HUDEP-2 (cell line): ENCODE measurements at regions not wholly inside any gene's neighbourhood (a gene's known extent, or its start where the extent isn't known, plus 50 kb on each side); places are given as distances from the start of the nearest gene placed in this dataset.
"Not testable (repeated sequence)": the region's sequence is repeated elsewhere in the genome, so short reads cannot be mapped to it uniquely, and the experiment has no call there.

ENCODE experiments used
- DNase-seq, 76 experiments: peaks; one replicate each; lab custom pipeline; 2025; ENCODE audit not compliant: unreplicated experiment in 76 of 76; lab: John Stamatoyannopoulos, UW

DNA sequence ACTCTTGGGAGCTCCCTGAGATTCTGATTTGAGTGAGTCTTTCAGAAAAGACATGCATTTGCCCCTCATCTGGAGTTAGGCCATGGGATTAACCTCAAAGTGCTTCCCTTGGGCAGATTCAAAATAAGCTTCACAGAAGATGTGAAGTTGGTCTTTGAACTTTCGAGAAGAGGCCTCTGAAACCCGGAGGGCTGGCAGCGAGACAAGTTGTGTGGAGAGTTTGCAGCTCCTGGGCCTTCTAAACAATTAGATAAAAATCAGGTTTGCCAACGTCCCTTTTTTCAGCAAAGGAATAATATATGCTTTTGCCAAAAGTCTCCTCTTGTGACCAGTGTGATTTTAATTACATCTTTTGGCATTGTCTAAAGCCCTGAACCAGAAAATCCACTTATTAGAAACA is 489.7 kb downstream of the SOX11 start:
- no peak for DNase-seq

DNA sequence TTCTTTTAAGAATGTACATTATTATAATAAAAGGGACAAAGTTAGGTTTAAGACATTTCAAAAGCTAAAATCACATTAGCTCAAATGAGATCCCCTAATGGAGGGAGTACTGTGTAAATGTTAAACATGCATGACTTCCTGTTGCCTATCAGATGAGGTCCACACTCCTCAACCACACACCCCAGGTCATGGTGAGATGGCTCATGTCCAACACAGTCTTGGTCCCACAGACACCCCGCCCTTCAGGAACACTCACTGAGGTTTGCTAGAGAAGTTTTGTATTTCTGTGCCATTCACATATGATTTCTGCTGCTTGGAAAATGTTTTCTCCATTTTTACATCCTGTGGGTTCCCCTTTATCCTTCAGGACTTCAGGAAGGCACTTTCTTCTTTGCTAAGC is 491.0 kb downstream of the SOX11 start:
- no peak for DNase-seq

DNA sequence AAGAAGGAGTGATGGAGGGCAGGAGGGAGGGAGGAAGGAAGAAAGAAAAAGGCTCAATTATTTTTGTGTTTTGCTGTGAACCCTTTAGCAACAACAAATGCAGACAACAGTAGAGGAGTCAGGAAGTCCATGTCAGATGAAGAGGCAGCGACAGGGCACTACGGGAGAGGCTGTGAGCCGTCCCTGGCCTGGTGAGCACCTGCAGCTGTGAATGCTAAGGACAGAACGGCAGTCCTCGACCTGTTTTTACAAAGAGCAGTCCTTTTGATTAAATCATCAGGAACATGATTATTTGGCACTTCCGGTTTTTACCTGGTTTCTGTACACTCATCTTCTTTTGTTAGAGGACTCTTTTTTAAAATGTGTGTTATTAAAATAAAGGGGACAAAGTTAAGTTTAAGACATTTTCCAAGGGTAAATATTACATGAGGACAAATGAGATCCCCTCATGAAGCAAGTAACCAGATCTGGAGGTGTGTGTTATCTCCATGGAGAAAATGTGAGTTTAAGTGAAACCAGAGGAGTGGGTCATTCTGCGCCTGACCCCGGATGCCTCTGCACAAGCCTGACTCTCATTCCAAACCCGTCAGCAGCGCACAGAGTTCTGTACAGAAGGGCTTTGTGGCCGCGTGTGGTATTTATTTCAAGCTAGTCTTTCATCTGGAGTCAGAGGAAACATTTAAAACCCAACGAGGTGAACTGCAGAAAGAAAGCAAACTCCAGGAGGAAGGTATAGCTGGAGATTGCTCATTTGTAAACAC is 492.5 kb downstream of the SOX11 start:
- no peak for DNase-seq

DNA sequence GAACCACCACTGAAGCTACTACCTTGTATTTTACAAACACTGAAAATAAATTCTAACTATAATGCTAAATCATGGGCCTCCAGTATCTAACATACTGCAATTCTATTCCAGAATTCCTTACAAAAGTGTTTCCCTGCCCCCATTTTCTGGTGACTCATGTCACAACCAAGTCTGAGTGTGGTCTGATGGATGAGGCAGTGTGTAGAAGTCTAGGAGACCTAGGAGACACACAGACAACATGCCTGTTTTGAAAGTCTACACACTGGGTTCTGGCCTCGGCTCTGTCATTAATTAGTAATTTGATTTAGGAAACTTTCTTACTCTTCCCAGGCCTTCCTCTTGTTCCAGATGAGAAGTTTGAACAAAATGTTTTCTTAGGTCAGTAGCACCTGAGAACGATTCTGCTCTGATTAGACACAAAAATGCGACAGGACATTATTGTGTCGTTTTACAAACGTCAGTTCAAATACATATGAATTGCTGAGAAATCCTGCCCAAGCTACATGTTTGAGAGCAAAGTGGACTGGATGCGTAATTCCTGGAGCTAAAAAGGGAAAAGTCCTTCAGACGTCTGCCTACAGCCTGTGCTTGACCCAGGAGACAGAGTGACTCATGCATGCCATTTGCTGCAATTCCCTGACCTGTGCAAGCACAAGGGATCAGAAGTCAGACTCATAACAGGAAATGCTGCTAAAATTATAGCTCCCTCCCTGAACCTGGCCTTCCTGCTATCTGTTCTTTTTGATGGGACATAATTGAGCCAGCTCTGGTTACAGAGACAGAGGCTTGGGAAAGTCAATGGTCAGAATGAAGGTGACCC is 494.4 kb downstream of the SOX11 start:
- no peak for DNase-seq

DNA sequence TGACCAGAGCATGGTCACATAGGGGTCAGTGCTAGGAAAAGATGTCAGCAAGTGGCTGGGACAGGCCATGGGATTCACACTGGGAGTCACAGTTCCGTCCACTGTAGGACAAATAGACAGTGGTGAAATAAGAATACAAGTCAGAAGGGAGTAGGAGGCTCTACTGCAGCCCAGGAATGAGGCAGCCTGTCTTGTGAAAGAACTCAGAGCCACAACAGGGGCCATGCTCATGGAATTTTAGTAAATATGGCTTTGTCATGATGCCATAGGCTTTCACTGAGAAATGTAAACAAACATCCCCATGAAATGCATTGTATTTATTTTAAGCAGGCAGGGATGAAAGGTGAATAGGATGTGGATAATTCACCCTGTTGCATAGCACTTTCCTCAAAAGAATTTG is 504.3 kb downstream of the SOX11 start:
- no peak for DNase-seq

DNA sequence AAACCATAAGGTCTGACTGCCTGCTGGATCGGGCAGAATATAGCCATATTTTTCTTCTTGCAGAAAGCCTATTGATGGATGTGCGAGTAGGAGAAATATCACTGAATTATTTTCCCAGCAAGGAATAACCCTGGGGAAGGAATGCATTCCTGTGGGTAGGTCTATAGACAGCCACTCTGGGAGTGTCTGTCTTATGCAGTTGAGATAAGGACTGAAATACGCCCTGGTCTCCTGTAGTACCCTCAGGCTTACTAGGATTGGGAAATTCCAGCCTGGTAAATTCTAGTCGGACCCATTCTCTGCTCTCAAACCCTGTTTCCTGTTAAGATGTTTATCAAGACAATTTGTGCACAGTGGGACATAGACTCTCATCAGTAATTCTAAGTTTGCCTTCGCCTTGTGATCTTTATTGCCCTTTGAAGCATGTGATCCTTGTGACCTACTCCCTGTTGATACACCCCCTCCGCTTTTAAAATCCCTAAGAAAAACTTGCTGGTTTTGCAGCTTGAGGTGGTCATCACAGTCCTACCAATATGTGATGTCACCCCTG is 506.3 kb downstream of the SOX11 start:
- DNase-seq = not testable (repeated sequence)

DNA sequence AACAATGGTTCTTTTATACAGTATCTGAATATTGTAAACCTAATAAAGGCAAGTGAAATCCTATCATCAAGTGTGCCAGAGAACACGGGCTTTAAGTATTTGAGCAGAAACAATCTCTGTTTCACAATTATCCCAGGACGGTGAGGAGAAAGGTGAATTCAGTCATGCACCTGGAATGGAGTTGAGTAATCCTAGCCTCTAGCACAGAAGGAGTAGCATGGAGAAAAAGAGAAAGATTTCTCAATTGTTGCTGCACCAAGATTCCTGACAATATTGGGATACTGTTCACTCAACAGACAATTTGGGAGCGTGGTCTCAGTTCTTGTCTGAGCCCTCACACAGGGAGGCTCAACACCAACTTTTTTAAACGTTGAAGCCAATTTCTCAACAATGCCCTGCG is 510.6 kb downstream of the SOX11 start:
- no peak for DNase-seq

DNA sequence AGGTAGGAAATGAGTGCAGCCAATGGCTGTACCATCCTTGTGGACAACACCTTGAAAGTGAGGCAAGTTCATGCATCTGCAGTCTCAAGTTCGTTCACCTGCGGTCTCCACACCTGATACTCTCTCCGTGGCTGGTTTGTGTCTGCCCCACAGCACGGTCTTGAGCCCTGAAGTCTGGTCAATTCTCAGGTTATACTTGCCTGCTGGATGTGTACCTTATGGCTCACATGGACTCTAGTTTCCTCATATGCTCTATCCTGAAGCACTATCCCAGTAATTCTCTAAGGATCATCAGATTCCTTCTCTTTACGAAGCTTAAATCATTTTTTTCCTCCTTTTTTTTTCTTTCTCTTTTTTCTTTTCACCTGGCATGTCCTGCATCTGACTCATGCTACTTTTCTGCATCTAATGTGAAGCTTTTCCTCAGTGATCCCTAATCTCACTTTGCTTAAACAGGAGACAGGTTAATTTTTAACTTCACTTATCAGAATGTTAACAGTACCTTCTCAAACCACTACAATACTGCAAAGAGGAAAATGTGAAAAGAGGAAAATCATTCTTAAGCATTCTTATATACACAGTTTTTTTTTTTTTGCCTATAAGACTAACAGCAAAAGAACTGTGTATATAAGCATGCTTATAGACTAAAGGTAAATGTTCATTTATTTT is 511.2 kb downstream of the SOX11 start:
- no peak for DNase-seq

DNA sequence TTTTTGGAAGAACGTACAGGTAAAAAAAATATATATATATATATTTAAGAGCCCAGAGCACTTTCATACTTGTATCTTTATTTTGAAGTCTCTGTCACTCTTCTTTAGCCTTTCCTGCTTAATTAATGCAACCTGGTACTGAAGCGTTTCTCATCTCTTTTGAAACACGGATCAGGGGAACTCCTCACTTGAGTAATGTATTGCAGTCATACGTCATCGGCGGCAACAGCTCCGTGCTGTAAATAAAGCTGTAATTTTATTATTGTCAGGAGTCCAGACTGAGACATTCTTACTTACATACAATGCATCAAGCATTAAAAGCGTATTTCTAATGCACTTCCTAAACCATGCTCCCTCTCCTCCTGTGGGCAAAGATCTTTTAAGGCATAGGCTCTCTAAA is 514.7 kb downstream of the SOX11 start:
- no peak for DNase-seq

DNA sequence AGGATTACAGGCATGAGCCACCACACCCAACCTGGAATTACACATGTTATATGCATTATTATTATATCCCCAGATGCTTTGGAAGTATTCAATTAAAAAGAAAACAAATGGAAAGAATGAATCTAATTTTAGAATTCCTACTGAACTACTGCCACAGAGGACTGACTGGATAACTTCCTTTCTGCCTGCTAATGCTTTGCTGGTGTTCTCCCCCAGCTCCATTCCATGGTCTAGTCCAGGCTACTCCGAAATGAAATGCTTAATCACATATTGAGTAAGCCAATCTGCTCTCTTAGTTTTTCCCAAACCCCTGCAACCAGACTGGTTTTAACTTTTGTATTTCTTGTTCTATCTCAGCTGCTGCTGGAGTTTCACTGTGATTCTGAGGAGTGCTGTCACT is 519.1 kb downstream of the SOX11 start:
- DNase-seq = no peak

DNA sequence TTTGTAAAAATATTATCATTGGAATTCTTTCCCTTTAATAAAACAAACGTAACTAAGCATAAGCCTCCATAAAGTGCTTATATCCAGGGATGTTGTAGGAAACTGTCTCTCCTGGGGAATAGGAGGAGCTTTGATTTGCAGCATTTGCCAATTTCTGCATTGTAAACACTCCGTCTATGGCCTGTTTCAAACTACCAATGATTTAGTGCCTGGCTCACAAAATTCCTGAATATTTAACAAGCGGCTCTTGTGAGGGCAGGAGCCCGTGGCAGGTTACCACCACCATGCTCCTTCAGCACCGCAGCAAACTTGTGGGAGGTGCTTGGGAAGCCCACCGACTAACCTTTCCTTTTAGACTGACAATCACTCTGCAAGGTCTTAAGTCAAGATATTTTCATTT is 520.3 kb downstream of the SOX11 start:
- DNase-seq = no peak

DNA sequence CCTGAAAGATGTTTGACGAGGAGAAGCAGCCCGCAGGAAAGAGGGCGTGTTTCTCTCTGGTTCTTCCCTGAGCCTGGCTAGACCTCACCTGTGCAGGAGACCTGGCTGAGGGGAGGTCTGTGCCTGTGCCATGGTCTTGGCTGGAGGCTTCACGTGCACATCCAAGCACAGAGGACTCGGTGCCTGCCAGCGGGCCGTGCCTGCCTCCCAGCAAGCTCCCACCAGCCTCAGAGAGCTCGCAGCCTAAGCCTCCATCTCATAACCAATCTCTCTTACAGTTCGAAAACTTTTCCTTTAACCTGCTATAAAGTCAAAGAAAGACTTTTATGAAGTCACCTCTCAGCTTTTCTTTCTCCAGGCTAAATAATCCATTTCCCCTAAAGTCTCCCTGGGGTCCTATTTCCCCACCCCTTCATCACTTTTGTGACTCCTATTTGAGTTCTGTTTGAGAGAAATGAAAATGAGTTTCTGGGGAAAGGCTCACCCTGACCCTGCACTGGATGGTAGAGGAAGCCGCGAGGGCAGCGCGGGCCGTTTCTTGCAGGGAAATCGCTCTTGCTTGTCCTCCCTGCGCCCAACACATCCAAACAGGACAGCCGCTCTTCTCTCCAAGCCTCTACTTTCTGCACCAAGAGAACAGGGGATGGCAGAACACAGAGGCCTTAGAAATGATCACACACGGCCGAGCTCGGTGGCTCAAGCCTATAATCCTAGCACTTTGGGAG is 521.0 kb downstream of the SOX11 start:
- DNase-seq = no peak

DNA sequence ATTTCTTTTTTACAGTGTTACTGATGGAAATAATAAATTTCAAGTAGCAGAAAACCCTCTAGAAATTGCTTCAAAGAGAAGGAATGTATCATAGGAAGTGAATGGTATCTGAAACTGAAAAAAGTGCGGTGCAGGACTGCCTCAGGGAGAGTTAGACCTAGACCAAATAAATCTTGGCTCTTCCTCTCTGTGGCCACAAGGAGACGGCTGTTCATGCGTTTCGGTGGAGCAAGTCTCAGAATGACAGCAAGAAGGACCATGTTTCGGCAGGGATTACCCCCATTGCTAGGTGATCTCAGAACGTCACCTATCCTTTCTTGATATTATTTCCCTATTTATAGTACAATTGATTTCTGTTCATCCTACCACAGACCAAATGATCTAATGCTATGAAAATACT is 522.3 kb downstream of the SOX11 start:
- no peak for DNase-seq

DNA sequence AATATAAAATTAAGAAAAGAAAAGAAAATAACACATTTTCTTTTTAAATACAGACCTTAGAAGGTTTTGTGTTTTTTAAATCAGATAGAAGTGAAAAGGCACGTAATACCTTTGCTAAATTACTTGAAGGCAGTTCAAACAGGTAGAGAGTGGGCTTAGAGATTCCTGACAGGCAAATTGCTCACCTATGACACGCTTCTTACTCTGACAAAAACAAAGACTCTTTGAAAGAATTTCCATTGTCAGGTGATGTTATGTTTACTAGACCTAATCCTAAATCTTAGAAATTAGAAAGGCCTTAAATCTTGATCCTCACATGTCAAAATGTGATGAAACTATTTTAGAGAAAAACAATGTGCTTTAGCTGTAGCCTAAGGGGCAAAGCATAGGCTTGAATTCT is 522.9 kb downstream of the SOX11 start:
- DNase-seq = no peak

DNA sequence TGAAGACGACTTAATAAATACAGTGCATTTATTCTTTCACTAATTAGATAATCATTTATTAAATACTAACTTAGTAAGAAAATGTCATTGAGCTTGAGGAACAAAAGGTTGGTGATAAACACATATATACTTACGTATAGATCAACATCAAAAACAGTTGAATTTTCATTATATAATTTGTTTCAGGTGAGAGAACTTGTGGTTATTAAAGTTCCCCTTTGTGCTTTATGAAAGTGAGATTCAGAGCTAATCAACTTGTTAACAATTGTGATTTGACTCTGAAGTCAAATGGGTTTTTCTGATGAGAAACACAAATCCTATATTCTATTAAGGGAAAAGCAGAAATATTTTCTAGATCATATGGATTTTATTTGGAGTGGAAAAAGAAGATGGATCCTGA is 524.0 kb downstream of the SOX11 start:
- DNase-seq = no peak

DNA sequence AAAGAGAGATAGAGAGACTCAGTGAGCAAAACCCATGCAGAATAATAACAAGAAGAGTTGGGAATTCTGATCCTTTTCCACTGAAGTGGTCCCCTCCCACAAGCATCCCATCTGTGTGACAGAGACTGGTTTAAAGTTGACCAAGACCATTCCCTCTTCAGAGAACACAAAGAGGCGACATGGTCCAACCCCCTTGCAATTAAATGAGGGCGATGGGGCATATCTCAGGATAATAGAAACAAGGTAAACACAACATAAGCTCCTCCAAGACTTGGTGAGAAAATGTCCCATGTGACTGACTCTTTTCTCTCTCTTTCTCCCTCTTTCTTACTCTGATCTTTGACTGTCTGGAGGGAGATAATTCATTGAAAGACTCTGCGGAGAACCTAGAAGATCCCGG is 526.7 kb downstream of the SOX11 start:
- no peak for DNase-seq

DNA sequence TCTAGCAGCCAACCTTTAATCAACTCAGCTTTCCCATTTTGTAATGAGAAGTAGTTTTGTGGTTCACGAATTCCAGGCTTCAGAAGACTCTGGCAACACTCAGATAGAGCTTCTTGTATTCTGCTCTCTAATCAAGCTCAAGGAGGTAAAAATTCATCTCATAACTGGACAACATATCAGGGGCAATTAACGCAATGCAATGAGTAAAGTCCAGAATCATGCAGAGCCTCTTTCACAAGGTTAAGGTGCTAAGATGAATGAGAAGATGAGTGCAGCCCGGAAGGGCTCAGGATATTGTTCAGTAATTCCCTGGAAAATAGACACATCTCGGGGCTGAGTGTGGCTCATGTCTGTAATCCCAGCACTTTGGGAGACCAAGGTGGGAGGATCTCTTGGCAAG is 527.7 kb downstream of the SOX11 start:
- DNase-seq = no peak

DNA sequence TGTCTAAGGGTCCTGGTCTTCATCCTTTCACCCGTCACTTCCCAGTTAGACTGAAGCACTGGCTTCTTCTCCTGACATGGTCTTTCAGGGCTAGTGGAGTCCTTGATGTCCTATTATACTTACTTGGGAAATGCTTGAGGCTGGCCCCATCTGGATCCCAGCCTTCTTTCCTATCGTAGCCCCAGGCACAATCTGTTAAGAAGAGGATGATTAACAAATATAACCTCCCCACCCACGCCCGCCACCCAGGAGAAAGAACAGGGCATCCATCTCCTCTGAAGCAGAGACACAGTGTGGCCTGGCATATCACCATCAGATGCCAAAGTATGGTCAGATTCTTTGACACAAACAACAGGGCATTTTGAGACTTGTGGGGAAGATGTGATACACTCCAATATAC is 530.1 kb downstream of the SOX11 start:
- no peak for DNase-seq

DNA sequence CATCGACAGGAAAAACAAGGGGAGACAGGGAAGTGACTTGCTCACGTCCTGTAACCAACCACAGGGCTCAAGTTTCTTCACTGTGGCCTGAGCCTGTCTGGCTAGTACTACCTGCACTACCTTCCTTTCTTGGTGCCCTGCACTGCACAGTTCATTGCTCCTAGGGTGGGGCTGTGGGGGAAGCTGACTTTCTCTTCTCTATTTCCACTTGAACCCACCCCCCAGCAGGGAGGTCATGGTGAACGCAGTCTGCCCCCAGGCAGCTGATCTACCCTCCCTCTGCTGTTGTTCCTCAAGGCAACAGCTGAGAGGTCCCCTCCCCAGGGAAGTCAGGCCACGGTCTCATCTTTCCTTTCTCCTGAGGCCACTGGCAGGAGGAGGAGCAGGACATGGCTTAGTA is 532.1 kb downstream of the SOX11 start:
- no peak for DNase-seq

DNA sequence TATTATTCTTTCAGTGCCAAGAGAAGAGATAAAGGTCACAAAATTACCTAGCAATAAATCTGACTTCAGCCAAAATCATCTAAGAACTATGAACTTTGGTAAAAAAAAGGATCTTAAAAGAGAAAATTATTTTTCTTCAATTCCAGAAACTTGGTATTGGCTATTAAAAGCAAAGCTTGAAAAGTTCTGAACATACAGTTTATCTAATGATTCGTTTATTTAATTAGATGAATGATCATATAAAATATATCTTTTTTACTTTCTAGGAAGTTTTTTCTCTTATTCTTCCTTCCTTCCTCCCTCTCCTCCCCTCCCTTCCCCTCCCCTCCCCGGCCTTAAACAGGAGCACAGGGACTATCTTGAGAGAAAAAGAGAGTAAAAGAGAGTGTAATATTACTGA is 536.1 kb downstream of the SOX11 start:
- DNase-seq = no peak

DNA sequence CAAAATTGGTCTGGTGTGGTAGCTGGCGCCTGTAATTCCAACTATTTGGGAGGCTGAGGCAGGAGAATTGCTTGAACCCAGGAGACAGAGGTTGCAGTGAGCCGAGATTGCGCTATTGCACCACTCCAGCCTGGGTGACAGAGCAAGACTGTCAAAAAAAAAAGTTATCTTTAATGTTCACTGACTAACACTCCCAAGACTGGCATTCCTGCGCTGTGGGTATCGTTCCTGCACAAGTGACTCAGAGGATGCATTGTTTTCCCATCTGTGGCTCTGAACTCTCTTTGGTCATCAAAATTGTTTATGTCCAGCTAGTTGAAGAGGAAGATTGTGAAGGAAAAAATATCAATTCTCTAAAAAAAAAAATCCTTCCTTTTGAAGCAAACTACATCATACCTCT is 539.0 kb downstream of the SOX11 start:
- no peak for DNase-seq
